ENCODE measurements at regions not wholly inside any gene's neighbourhood (a gene's known extent, or its start where the extent isn't known, plus 50 kb on each side); places are given as distances from the start of the nearest gene placed in this dataset.

DNA sequence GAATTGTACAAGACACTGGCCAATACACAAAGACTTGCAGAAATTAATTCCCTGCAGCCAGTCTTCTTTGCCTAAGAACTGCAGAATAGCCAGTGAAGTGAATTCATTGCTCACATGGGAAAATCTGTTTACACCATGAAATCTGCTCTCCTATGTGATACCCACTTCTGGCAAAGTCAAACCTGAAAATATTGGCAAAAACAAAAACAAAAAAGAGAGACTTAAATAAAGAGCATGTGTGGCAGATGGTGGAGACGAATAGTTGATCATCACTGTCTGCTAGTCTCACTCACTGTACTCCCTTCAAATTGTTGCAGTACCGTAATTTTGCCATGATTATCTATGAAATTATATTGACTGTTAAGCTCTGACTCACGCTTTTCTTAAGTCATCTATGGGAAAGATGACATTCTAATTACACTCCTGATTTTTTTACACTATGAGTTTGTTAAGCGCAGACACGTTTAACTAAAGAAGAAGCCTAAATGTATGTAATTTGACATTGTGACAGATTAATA is 406.8 kb downstream of the PCDH7 start:
- DNase-seq, result no peak
- H3K27ac Mint-ChIP-seq, result no peak overlapping the region
- intact Hi-C loops (cut with micrococcal nuclease), result no loop called here
- H3K4me1 Mint-ChIP-seq (ENCODE audit: low read depth), result no peaks in the 10 kb centered on the region
- no peak overlapping the region for H3K4me3 Mint-ChIP-seq
- H3K36me3 Mint-ChIP-seq (ENCODE audit: low read depth), result no peaks in the 10 kb centered on the region
- peaks cover 2% of the 10 kb centered on the region for H3K9me3 Mint-ChIP-seq
- H3K27me3 Mint-ChIP-seq (ENCODE audit: low read depth), result no peaks in the 10 kb centered on the region
- CTCF ChIA-PET, result no interaction called here

DNA sequence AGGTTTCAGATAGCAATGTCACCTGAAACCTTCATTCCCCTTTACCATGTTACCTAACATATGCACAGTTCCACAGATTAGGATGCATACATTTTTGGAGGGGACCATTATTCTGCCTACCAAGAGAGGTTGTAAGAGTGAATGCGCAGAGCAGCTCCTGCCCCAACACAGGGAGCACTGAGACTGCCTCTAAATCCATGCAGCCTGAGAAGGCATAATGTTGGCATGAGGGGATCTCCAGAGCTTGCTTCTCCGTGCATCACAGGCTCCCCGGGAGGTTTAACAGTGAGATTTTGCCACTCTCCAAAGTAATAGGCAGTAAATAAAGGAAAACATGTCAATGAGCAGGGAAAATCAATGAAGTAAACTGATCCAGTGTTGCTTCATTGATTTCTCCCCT is 410.8 kb downstream of the PCDH7 start:
- H3K4me3 Mint-ChIP-seq, result no peak overlapping the region
- no peaks in the 10 kb centered on the region for H3K27me3 Mint-ChIP-seq (ENCODE audit: low read depth)
- H3K36me3 Mint-ChIP-seq (ENCODE audit: low read depth), result no peaks in the 10 kb centered on the region
- CTCF ChIA-PET, result no interaction called here
- H3K4me1 Mint-ChIP-seq (ENCODE audit: low read depth), result no peaks in the 10 kb centered on the region
- intact Hi-C loops (cut with micrococcal nuclease), result no loop called here
- H3K9me3 Mint-ChIP-seq, result no peaks in the 10 kb centered on the region
- no peak overlapping the region for H3K27ac Mint-ChIP-seq
- no peak for DNase-seq

DNA sequence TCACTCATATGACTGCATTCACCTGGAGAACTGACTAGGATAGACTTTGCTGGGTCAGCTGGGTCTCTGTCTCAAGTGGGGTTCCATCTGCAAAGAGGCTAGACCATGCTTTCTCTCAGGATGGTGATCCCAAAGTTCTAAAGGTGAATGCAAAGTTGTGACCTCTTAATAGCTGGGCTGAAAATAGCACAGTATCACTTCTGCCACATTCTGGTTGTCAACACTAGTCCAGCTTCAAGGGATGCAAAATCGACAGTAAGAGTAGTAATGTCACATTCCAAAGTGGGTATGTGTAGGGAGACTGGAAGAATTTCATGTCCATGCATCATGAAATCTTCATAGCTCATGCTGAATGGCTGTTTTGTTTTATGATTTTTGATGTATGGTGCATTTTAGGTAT is 414.6 kb downstream of the PCDH7 start:
- Mint-ChIP-seq H3K4me3 (no peak overlapping the region), H3K36me3 (ENCODE audit: low read depth) (no peaks in the 10 kb centered on the region), H3K27me3 (ENCODE audit: low read depth) (no peaks in the 10 kb centered on the region), H3K4me1 (ENCODE audit: low read depth) (no peaks in the 10 kb centered on the region), H3K9me3 (no peaks in the 10 kb centered on the region), H3K27ac (no peak overlapping the region)
- no peak for DNase-seq
- intact Hi-C loops (cut with micrococcal nuclease), result no loop called here
- CTCF ChIA-PET, result no interaction called here

DNA sequence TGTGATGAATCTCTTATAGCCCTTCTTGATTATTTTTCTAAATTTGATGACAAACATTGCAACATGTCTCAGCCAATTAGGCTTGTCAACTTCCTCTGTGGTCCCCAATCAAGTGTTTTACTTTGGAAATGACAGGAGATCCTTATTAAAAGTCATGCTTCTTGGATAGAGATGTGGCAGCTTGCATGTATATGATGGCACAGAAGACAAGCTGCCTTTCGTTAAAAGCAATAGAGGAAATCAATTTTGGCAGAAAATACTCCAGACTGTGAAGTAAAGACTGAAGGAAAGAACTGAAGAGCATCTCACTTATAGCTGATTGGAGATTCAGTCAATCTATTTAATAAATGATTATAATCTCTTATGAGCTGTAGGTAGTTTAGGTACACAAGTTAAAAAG is 419.6 kb downstream of the PCDH7 start:
- no peaks in the 10 kb centered on the region for H3K36me3 Mint-ChIP-seq (ENCODE audit: low read depth)
- intact Hi-C loops (cut with micrococcal nuclease), result no loop called here
- no peak overlapping the region for H3K4me3 Mint-ChIP-seq
- H3K27me3 Mint-ChIP-seq (ENCODE audit: low read depth), result no peaks in the 10 kb centered on the region
- no peaks in the 10 kb centered on the region for H3K4me1 Mint-ChIP-seq (ENCODE audit: low read depth)
- DNase-seq, result no peak
- H3K9me3 Mint-ChIP-seq, result no peaks in the 10 kb centered on the region
- H3K27ac Mint-ChIP-seq, result no peak overlapping the region
- CTCF ChIA-PET, result no interaction called here

DNA sequence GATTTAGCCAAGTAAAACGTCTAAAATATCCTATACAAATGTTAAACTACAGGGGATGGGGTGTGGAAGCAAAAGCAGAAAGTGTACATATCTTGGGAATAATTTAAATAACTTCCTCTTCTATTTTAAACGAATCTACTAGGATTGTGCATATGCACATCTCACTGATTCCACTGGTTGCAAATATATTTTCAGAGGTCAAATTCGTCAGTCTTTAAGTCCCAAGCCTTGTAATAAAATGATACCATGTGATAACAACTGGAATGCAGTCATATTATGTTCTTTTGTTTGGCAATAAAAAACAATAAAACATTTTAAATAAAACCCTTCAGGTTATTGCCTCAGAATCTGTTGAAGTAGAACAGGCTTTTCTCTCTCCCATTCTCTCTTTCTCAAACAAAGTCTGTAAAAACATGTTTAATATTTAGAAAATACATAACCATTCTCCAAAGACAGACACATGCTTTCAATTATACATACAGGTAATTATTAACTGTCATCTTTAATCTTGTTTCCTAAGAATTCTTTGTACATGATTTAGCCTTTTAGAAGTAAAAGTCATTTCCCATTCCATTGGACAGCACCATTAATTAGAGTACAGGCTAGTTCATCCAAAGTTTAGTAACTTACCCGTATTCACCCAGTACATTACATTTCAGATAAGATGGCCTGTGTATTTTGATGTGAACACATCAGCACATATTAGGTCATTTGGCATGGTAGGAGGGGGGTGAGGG is 421.1 kb downstream of the PCDH7 start:
- H3K27me3 Mint-ChIP-seq (ENCODE audit: low read depth), result no peaks in the 10 kb centered on the region
- intact Hi-C loops (cut with micrococcal nuclease), result no loop called here
- CTCF ChIA-PET, result no interaction called here

DNA sequence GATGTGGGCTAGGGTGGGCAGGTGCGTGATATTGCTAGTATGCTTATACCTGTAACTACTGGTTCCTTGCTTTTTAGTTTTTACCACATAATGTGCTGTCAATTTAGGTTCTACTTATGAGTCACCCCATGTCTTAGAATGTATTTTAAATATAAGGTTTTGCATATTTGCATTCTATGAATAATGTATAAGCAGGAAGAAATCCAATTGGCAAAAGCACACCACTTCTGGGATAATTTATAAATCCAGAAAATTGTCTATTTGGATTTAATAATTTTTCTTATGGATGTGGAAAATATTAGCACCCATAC is 421.6 kb downstream of the PCDH7 start:
- no peaks in the 10 kb centered on the region for H3K27me3 Mint-ChIP-seq (ENCODE audit: low read depth)
- H3K27ac Mint-ChIP-seq, result no peak overlapping the region
- CTCF ChIA-PET, result no interaction called here
- H3K4me1 Mint-ChIP-seq (ENCODE audit: low read depth), result no peaks in the 10 kb centered on the region
- intact Hi-C loops (cut with micrococcal nuclease), result no loop called here
- no peaks in the 10 kb centered on the region for H3K36me3 Mint-ChIP-seq (ENCODE audit: low read depth)
- DNase-seq, result no peak
- H3K4me3 Mint-ChIP-seq, result no peak overlapping the region
- peaks cover 2% of the 10 kb centered on the region for H3K9me3 Mint-ChIP-seq

More for the DNA sequence above, 421.1 kb downstream of the PCDH7 start:
- no peak overlapping the region for H3K27ac Mint-ChIP-seq
- H3K36me3 Mint-ChIP-seq (ENCODE audit: low read depth), result no peaks in the 10 kb centered on the region
- no peak for DNase-seq
- H3K9me3 Mint-ChIP-seq, result peaks cover 2% of the 10 kb centered on the region
- H3K4me1 Mint-ChIP-seq (ENCODE audit: low read depth), result no peaks in the 10 kb centered on the region
- no peak overlapping the region for H3K4me3 Mint-ChIP-seq

DNA sequence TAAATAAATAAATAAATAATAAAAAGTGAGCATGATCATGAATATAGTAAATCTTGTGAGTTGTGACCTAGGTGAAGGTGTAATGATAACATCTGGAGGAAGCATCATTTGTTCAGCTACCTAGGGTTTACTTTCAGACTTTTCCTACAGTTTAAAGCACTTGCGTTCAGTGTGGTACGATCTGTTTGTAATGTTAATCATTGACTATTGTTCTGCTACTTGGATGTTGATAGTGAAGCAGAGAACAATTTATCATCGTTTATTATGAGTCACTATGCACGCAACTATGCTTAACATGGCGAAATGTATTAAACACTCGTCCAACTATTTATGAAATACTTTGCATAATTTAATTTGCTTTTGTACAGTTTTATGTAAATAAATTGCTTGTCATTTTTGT is 426.2 kb downstream of the PCDH7 start:
- no peaks in the 10 kb centered on the region for H3K27me3 Mint-ChIP-seq (ENCODE audit: low read depth)
- DNase-seq, result no peak
- H3K36me3 Mint-ChIP-seq (ENCODE audit: low read depth), result no peaks in the 10 kb centered on the region
- no peak overlapping the region for H3K27ac Mint-ChIP-seq
- intact Hi-C loops (cut with micrococcal nuclease), result no loop called here
- H3K4me3 Mint-ChIP-seq, result no peak overlapping the region
- H3K9me3 Mint-ChIP-seq, result peaks cover 2% of the 10 kb centered on the region
- H3K4me1 Mint-ChIP-seq (ENCODE audit: low read depth), result no peaks in the 10 kb centered on the region
- CTCF ChIA-PET, result no interaction called here

DNA sequence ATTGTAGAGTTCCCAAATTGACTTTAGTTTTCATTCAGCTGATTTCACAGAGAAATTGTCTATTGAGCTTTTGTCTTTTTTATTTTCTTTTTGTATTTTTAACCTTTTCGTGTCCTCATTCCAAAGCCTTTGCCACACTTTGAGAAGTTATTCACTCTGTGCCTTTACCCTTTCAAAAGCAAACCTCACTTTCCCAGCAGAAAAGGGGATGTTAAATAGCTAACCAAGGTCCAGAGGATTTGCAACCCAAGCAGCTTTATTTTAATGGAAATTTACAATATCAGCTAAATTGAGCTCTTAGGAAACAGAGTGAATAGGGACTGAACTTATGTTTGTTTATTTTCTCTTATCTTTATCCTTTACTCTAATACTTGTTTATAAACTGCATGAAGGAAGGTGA is 428.8 kb downstream of the PCDH7 start:
- Mint-ChIP-seq H3K4me1 (ENCODE audit: low read depth) (no peaks in the 10 kb centered on the region), H3K36me3 (ENCODE audit: low read depth) (no peaks in the 10 kb centered on the region), H3K27me3 (ENCODE audit: low read depth) (no peaks in the 10 kb centered on the region), H3K9me3 (peaks cover 2% of the 10 kb centered on the region), H3K27ac (no peak overlapping the region), H3K4me3 (no peak overlapping the region)
- no peak for DNase-seq
- intact Hi-C loops (cut with micrococcal nuclease), result no loop called here
- CTCF ChIA-PET, result no interaction called here

DNA sequence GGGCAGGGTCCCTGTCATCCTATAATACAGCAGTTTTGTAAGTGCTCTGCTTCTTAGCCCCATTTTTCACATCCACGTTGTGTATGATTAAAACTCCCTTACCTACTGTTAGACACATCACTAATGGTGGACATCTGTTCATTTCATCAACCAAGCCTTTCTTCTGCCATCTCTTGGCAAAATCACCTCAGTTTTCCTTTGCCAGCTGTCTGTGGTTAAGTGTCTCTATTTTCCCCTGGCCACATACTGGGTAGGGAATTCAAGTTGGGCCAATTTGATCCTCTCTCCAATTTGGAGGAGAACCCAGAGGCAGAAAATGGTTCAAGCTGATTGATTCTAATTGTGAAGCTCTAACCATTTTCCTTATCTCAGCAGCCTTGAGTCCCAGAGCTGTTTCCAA is 436.1 kb downstream of the PCDH7 start:
- intact Hi-C loops (cut with micrococcal nuclease), result no loop called here
- Mint-ChIP-seq H3K4me1 (ENCODE audit: low read depth) (no peaks in the 10 kb centered on the region), H3K4me3 (no peak overlapping the region), H3K27ac (no peak overlapping the region), H3K36me3 (ENCODE audit: low read depth) (no peaks in the 10 kb centered on the region), H3K27me3 (ENCODE audit: low read depth) (no peaks in the 10 kb centered on the region), H3K9me3 (no peaks in the 10 kb centered on the region)
- CTCF ChIA-PET, result no interaction called here
- DNase-seq, result no peak

DNA sequence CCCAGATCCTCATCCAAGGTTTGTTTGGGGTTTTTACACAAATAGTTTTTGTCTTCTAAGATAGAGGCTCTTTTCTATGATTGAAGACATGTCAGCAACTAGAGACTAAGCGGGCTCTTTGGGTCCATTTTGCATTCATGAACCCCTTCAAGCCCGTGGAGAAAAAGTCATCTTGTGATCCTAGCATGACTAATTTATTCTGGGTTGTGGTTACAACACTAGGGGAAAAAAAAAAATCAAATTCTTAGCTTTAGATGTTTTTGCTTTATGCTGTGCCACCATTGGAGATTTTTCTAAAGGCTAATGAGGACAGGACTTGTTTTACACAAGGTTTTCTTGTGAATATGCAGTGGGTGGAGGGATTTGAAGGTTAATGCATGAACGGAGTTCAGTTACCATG is 440.0 kb downstream of the PCDH7 start:
- H3K4me1 Mint-ChIP-seq (ENCODE audit: low read depth), result no peaks in the 10 kb centered on the region
- H3K27me3 Mint-ChIP-seq (ENCODE audit: low read depth), result no peaks in the 10 kb centered on the region
- CTCF ChIA-PET, result interaction anchor here (0.7 kb wide), 1 partner anchor 47 kb away, joined by 4 read pairs; no protein-coding TSS in a partner anchor
- no peaks in the 10 kb centered on the region for H3K36me3 Mint-ChIP-seq (ENCODE audit: low read depth)
- H3K27ac Mint-ChIP-seq, result no peak overlapping the region
- intact Hi-C loops (cut with micrococcal nuclease), result no loop called here
- DNase-seq, result no peak
- H3K9me3 Mint-ChIP-seq, result no peaks in the 10 kb centered on the region
- H3K4me3 Mint-ChIP-seq, result no peak overlapping the region

DNA sequence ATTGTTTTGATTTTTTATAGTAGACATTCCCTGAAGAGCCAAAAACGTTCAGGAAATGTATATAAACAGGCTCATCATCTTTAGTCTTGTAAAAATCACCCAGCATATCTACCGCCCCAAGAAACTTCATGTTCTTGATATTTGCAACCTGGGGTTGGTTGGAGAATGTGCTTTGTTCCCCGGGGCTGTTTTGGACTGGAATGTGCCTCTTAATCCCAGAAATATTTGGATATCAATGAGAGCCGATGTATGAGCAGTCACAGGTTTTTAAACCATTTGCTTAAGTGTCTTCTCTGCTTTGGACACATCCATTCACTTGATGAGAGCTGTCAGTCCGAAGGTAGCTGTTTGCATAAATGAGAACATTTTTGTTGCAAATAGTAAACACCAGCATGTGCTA is 449.7 kb downstream of the PCDH7 start:
- peaks cover 11% of the 10 kb centered on the region for H3K9me3 Mint-ChIP-seq

DNA sequence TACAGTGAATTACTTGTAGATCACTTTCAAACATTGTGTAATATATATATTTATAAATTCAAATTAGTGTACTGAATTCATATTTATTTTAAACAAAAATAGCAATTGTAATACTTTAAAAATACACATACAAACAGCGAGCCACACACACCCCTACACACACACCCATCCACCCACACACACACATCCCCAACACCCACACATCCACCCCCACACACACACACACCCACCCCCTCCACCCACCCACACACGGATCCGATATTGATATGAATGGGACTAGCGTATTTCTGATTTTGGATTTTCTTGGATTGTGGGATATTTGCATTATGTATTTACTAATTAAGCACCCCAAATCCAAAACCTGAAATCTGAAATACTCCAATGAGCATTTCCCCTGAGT is 451.2 kb downstream of the PCDH7 start:
- no peak overlapping the region for H3K4me3 Mint-ChIP-seq
- CTCF ChIA-PET, result no interaction called here
- no peak overlapping the region for H3K27ac Mint-ChIP-seq
- intact Hi-C loops (cut with micrococcal nuclease), result no loop called here
- H3K9me3 Mint-ChIP-seq, result peaks cover 9% of the 10 kb centered on the region
- no peaks in the 10 kb centered on the region for H3K36me3 Mint-ChIP-seq (ENCODE audit: low read depth)
- H3K27me3 Mint-ChIP-seq (ENCODE audit: low read depth), result no peaks in the 10 kb centered on the region
- DNase-seq, result no peak
- H3K4me1 Mint-ChIP-seq (ENCODE audit: low read depth), result no peaks in the 10 kb centered on the region

More for the DNA sequence above, 449.7 kb downstream of the PCDH7 start:
- DNase-seq, result no peak
- CTCF ChIA-PET, result no interaction called here
- no peaks in the 10 kb centered on the region for H3K27me3 Mint-ChIP-seq (ENCODE audit: low read depth)
- no peak overlapping the region for H3K4me3 Mint-ChIP-seq
- intact Hi-C loops (cut with micrococcal nuclease), result no loop called here
- no peaks in the 10 kb centered on the region for H3K4me1 Mint-ChIP-seq (ENCODE audit: low read depth)
- no peak overlapping the region for H3K27ac Mint-ChIP-seq
- H3K36me3 Mint-ChIP-seq (ENCODE audit: low read depth), result no peaks in the 10 kb centered on the region

DNA sequence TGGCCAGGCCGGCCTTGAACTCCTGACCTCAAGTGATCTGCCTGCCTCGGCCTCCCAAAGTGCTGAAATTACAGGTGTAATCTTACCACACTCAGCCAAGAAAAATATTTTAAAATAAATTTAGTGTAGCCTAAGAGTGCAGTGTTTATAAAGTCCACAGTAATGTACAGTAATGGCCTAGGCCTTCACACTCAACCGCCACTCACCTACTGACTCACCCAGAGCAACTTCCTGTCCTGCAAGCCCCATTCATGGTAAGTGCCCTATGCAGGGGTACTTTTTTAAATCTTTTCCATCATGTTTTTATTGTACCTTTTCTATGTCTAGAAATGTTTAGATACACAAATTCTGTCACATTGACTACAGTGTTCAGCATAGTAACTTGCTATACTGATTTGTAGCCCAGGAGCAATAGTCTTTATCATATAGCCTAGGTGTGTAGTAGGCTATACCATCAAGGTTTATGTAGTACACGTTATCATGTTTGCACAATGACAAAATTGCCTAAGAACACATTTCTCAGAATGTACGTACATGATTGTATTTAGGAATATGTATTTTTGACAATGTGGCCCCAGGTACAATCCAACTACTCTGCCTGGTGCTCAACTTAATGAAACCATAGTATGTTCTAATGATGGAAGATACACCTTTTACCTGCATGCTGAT is 455.2 kb downstream of the PCDH7 start:
- intact Hi-C loops (cut with micrococcal nuclease), result no loop called here
- no peak for DNase-seq
- Mint-ChIP-seq H3K9me3 (peaks cover 4% of the 10 kb centered on the region), H3K4me1 (ENCODE audit: low read depth) (no peaks in the 10 kb centered on the region), H3K4me3 (no peak overlapping the region), H3K27me3 (ENCODE audit: low read depth) (no peaks in the 10 kb centered on the region), H3K36me3 (ENCODE audit: low read depth) (no peaks in the 10 kb centered on the region), H3K27ac (no peak overlapping the region)
- CTCF ChIA-PET, result no interaction called here
